Skin of body (tissue), 1 donor: ENCODE measurements at regions not wholly inside any gene's neighbourhood (a gene's known extent, or its start where the extent isn't known, plus 50 kb on each side); places are given as distances from the start of the nearest gene placed in this dataset.

Experiments used
- DNase-seq: peaks from one replicate; lab custom pipeline; 2025; lab: John Stamatoyannopoulos, UW

DNA sequence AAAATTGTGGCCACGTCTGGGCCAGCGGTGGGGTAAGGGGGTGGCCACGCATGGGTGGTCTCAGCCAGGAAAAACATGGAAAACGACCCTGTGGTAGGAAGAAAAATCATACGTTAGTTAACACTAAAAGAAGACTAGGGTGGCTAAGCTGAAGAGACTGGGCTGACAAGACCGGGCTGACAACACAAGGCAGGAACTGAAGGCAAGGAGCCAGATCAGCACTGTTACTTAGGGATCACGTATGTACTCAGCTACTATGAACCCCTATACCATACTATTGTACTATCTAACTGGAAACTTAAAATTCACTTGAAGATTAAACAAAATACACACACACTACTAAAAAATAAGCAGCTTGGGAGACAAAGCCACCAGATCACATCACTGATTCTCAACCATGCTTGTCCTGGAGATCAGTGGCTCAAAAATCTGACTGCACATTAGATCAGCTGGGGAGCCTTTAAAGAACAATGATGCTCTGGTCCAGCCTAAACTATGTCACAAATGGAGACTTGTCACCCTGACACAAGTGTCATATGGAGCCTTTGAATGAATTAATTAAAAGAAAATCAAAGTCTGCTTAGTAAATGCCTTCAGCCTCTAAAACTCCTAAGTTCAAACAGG is 442.2 kb downstream of the SHQ1 start:
- DNase-seq, result peak; percentile 4

GRCh38 chr3:72401005-72401545 is 447.2 kb downstream of the SHQ1 start:
- DNase-seq, result no peak

- DNase-seq, result no peak
These were observed 449.5 kb downstream of the SHQ1 start for GRCh38 chr3:72398781-72399180.

- no peak for DNase-seq
These were observed 450.7 kb downstream of the SHQ1 start for GRCh38 chr3:72397586-72397985.

- DNase-seq, result no peak
These were observed 451.3 kb downstream of the SHQ1 start for GRCh38 chr3:72396899-72397298.

DNA sequence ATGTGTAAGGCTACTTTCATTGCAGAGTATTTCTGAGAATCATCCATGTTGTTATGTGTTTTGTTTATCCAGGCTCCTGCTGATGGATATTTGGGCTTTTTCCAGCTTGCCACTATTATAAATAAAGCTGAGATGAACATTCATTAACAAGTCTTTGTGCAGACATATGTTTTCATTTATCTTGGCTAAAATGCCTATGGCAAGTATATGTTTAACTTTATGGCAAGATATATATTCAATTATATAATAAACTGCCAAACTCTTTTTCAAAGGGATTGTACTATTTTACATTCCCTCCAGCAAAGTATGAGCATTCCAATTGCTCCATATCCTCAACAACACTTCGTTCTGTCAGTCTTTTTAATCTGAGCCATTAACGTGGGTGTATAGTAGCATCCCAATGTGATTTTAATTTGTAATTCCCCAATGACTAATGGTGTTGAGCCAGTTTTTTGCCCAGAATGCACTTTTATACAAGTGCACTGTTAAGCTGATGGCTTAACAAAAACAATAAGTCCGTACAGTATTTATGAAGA is 452.4 kb downstream of the SHQ1 start:
- DNase-seq, result no peak

DNA sequence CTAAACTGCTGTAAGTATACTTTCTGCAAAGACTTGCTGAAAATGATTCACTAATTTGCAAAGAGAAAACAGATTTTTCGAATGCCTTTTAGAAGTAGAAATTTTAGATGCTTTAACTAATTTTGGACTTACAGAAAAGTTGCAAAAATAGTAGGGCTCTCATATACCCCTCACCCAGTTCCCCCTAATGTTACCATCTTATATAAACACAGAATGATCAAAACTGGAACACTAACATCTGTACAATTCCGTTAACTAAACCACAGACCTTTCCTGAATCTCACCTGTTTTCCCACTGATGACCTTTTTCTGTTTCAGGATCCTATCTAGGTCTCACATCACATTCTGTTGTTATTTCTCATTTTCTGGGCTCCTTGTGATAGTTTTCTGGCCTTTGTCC is 454.8 kb downstream of the SHQ1 start:
- no peak for DNase-seq

DNA sequence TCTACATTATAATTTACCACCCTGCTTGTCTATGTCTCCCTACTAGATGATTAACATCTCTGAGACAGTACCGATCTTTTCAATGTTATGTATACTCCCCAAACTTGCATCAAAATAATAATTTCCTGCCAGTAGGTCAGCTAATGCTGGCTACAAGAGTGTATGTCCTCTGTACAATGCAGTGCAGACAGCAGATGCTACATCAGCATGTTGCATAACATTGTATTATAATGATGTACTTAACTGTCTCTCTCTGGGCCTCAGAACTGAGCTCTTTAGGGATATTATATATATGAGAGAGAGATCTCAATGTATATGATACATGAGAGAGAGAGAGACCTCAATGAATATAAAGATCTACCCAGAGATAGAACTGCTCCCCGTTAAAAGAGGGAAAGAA is 456.6 kb downstream of the SHQ1 start:
- no peak for DNase-seq

DNA sequence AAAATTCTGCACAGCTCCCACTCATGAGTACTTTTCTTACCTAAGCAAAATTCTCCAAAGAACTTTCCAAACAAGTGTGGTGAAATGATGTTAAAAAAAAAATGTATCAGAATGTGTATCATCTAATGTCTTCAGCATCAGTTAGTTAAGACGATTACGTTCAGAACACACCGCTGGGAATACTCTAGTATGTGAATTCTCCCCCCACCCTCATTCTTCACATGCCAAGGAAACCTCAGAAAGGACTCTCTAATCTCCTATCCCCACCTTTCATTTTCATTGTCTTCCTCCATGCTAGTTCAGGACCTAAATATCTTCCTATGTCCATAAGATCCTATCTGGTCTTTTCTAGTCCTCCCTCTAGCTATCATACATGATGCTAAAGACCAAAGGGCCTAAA is 457.4 kb downstream of the SHQ1 start:
- DNase-seq, result no peak

DNA sequence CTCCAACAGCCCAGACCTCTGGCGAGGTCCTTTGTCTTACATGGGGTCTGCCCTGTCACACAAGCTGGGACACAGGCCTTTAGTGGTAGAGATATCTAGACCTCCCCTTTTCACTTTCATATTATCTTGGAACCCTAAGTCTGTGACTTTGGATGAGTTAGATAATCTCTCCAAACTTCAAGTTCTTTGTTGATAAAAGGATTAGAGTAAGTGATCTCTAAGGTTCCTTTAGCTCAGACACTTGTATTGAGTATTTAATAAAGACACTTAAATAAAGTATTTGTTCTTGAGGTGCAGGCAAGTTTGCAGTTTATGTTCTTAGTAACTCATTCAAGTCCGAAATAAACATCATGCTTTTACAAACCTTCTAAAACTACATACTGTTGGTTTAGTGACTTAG is 459.6 kb downstream of the SHQ1 start:
- no peak for DNase-seq

DNA sequence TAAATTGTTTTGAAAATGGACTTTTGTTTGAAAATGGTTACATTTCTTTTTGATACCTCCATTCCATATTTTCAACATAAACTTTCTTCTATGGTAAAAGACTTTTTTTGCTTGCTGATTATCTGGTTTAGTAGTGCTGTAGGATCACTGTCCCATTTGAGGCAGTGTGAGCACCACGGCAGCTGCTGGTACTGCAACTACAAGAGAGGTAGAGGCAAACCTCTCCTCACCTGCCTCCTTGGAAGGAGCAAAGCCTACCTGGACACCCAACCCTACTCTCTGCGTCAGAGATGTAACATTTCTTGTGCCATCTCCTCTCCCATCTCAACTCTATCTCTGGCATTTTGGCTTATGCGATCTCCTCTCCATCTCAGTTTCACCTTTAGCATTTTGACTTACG is 460.1 kb downstream of the SHQ1 start:
- no peak for DNase-seq

- no peak for DNase-seq
These were observed 461.8 kb downstream of the SHQ1 start for GRCh38 chr3:72386327-72387000.

DNA sequence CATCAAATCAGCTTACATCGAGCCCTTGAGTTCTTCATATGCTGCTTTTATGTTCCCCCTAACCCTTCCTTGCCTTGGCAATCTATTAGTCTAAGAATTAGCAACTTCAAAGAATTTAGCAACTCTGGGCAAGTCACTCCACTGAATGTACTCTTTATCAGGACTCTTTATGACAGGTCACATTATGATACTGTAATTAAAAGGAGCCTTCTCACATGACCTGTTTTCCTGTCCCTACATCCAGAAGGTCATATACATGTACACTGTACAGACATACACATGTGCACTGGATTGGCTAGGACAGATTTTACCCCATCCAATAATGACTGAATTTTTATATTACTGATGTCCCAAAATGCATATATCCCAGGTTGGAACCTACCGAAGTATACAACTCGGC is 463.1 kb downstream of the SHQ1 start:
- no peak for DNase-seq

GRCh38 chr3:72384602-72385001 is 463.6 kb downstream of the SHQ1 start:
- DNase-seq, result no peak

DNA sequence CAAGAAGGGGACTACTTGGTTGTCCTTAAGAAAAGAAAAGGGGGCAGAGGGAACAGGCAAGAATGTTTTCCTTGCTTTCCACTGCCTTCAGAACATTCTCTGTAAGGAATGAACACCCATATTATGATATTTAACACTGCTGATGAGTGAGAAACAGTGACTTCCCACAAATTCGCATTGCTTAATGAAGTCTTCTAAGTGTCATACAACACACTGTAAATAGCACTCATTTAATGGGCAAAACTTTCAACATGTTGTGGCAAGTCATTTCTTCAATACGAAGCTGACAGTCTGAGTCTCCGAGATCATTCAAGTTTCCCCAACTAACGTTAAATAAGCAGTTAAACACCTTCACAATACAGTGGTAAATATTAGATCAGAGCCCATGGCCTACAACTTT is 464.4 kb downstream of the SHQ1 start:
- no peak for DNase-seq

DNA sequence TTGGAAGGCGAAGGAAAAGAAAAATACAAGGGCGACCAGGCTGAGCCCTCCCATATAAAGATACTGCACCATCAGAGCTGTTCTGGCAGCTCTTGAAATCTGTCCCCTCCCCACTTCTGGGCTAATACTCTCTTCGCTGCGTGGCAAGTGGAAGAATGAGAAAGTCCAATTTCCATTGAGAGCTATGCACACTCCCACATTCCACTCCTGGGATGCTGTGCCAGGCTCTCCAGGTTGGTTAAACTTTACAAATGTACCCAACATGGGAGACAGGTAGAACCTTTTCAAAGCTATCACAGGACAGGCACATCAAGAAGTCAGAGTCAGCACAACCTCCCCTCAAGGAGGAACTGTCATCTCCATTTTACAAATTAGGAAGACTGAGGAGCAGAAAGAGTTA is 465.0 kb downstream of the SHQ1 start:
- no peak for DNase-seq

GRCh38 chr3:72382460-72382859 is 465.8 kb downstream of the SHQ1 start:
- DNase-seq, result no peak

- DNase-seq, result no peak
These were observed 466.7 kb downstream of the SHQ1 start for GRCh38 chr3:72381584-72381983.

- DNase-seq, result no peak
These were observed 467.3 kb downstream of the SHQ1 start for GRCh38 chr3:72380711-72381493.

GRCh38 chr3:72380193-72380592 is 468.1 kb downstream of the SHQ1 start:
- DNase-seq, result no peak

- DNase-seq, result no peak
These were observed 468.6 kb downstream of the SHQ1 start for GRCh38 chr3:72379500-72380187.

DNA sequence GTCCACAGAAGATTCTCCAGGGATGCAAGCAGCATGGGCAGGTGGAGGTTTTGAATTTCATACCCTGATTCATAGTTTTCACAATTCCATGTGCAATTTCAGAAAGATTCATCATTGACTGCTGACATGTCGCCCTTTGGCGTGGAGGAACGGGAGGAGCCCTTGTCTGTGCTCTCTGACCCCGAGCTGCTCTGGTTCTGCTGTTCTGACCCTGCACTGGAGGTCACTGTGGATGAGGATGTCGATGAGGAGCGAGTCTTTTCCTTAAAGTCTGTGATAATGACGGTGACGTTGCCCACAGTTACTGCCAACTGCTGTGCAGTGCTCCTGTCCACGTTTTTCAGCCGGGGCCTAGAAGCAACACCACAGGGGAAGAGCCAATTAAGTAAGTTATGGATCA is 470.0 kb downstream of the SHQ1 start:
- DNase-seq, result no peak
